Right renal pelvis (tissue), 4 donors: ENCODE measurements at regions not wholly inside any gene's neighbourhood (a gene's known extent, or its start where the extent isn't known, plus 50 kb on each side); places are given as distances from the start of the nearest gene placed in this dataset.
"Not testable (repeated sequence)": the region's sequence is repeated elsewhere in the genome, so short reads cannot be mapped to it uniquely, and the experiment has no call there.

Source experiments
- DNase-seq, 4 donors: peaks; one replicate each; pipeline ENCODE4 v3.0.0-alpha.2; 2013; ENCODE audit warnings: low read depth in 4 of 4, low spot score in 3 of 4, missing footprints in 1 of 4

DNA sequence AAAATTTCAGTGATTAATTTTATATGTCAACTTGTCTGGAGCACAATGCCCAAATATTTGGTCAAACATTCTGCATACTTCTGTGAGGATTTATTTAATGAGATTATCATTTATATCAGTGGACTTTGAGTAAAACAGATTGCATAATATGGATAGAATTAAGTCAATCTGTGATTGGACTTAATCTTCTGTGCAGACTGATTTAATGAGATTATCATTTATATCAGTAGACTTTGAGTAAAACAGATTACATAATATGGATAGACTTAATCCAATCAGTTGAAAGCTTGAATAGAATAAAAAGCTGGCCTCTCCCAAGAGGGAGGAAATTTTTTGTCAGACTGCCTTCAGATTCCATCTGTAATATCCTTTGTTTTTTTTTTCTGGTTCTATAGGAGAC lies 1413.2 kb downstream of the LRFN5 start:
- DNase-seq = no peak

DNA sequence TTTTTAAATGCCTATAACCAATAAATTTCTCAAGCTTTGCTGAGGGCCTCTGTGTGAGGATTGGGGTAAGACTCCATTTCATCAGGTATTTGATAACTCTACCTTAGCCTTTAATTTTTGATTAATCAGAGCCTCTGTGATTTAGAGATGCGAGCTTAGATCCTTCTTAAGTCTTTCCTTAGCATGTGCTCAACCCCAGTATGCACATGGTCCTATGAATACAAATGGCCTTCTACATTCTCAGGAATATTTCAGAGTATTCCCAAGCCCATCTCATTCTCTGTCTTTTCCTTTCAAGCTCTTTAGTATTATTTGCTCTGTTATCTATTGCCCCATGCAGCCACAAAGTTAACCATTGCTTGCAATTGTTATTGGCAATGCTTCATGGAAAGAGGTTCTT lies 1407.7 kb downstream of the LRFN5 start:
- DNase-seq = no peak

DNA sequence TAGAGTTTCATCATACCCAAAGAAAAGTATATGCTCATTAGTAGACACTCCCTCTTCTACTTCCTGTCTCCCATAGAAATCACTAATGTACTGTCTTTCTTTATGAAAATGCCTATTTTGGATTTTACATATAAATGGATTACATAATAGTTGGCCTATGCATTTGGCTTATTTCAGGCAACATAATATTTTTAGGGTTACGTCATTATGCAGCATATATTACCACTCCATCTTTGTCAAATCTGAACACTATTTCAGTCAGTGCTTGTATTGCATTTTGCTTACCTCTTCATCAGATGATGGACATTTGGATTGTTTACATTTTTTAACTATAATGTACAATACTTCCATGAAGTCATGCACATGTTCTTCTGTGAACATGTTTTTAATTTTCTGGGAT lies 1406.1 kb downstream of the LRFN5 start:
- DNase-seq = no peak

- DNase-seq = no peak
Measured at GRCh38 chr14:43005807-43006206, 1399.1 kb downstream of the LRFN5 start.

DNA sequence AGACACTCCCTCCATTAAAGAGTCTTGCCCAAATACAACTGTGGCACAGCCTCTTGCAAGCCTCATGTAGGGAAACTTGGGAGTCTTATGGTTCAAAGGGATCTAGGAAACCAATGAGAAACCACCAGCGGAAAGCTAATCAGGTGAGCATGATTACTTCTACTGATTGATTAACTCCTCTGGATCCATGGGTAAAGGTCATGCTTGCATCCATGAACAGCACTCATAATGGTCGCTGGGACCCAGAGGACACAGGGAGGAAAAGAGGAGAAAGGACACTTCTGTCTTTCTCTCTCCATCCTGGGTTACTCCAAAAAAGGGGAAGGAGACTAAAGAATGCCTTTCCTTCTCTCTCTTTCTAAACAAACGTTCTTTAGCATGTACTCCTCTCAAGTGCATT lies 1397.2 kb downstream of the LRFN5 start:
- DNase-seq = no peak

DNA sequence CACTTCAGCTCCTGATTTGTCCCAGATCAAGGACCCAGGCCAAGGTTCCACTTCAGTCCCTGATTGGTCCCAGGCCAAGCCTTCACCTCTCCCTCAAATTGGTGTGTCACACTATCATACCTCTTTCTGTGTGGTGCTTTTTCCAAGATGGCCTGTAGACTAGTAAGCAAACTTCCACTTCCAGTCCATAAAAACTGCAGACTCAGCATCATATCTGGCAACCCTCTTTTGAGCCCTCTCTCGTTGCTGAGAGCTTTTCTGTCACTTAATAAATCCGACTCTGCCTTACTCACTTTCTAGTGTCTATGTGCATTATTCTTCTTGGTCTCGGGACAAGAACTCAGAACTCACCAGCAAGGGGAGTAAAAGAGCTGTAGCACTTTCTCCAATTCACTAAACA lies 1395.1 kb downstream of the LRFN5 start:
- no peak for DNase-seq

DNA sequence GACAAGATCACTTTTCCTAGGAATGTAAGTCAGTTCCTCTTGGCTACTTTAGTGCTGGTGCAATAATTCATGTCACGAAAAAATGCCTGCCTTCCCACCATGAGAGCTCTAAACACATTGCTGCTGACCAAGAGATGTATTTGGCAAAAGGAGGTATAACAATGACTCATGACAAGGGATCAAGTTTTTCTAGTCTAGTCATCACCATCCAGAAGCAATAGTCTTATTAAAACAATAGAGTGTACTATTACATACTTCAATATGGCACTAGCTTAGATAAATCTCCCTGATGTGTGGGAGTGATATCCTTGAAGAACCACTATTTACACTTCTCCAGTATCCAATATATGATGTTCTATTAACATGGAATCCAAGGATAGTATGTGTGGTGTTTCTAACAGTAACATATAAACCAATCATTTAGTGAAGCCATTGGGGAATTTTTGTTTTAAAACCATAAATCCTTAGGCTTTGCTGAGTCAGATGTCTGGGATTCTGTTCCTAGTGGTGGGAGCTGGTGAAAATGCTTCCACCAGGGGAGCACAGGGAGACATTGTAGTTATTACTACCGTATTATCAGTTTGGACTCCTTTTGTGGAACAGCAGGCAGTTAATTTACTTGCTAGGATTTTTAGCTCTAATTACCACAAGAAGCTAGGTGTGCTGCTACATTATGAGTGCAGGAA lies 1387.5 kb downstream of the LRFN5 start:
- DNase-seq = no peak

GRCh38 chr14:42992930-42993329 lies 1386.3 kb downstream of the LRFN5 start:
- DNase-seq = no peak

GRCh38 chr14:42980419-42980818 lies 1373.7 kb downstream of the LRFN5 start:
- no peak for DNase-seq

- not testable (repeated sequence) for DNase-seq
Measured at GRCh38 chr14:42973171-42973570, 1366.5 kb downstream of the LRFN5 start.

GRCh38 chr14:42965512-42965911 lies 1358.8 kb downstream of the LRFN5 start:
- DNase-seq = no peak

DNA sequence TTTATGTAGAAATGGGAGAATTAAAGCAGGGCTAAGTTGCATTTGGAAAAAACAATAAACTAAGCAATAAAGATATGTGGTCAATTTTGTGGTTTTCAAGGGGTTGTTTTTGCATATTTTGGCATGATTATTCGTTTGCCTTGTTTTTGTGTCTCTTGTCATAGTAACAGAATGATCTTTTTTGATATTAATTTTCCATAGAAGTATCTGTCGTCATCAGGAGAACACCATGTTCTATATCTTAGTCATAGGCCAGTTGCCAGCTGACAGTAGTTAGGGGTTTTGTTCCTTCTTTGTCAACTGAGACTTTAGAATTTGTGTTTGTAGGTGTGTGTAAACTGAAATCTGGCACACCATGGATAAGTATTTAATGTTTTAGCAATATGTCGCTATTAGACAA lies 1354.8 kb downstream of the LRFN5 start:
- no peak for DNase-seq

- no peak for DNase-seq
Measured at GRCh38 chr14:42950363-42950762, 1343.7 kb downstream of the LRFN5 start.

DNA sequence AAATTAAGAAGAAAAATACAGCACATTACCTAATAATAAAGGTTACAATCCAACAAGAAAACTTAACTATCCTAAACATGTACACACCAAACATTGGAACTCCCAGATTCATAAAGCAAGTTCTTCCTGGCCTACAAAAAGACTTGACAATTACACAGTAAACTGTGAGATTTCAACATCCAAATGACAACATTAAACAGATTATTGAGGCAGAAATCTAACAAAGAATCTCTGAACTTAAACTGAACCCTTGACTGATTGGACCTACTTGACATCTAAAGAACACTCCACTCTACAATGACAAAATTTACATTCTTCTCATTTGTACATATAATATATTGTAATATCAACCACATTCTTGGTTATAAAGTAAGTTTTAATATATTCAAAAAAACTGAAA lies 1341.3 kb downstream of the LRFN5 start:
- DNase-seq = no peak

DNA sequence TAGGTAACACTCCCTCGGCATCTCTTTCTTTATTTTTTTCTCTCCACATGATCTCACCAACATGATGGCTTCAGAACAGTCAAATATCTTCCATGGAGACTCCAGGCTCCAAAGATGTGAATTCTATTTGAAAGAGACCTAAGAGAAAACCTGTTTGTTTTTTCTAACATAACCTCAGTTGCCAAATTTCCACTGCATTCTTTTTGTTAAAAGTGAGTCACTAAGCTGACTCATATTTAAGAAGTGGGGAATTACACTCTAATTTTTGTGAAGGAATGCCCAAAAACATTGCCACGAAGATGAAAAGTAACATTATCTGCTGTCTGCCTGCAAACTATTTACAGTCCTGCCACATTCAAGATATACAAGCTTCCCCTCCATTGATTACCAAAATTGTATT lies 1337.6 kb downstream of the LRFN5 start:
- DNase-seq = no peak

GRCh38 chr14:42931308-42931707 lies 1324.6 kb downstream of the LRFN5 start:
- DNase-seq = no peak

- DNase-seq = peak; percentile 14 to 54 (median 30)
Measured at GRCh38 chr14:42929806-42930480, 1323.3 kb downstream of the LRFN5 start.

DNA sequence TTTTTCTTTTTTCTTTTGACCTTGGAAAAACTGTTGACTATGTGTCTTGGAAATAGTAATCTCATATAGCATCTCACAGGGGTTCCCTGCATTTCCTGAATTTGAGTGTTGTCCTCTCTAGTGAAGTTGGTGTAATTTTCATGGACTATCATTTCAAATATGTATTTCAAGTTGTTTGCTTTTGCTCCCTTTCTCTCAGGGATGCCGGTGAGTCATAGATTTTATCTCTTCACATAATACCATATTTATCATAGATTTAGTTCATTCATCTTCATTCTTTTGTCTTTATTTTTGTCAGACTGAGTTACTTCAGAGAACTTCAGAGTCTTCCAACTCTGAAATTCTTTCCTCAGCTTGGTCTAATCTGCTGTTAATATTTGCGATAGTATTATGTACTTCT lies 1320.6 kb downstream of the LRFN5 start:
- no peak for DNase-seq

DNA sequence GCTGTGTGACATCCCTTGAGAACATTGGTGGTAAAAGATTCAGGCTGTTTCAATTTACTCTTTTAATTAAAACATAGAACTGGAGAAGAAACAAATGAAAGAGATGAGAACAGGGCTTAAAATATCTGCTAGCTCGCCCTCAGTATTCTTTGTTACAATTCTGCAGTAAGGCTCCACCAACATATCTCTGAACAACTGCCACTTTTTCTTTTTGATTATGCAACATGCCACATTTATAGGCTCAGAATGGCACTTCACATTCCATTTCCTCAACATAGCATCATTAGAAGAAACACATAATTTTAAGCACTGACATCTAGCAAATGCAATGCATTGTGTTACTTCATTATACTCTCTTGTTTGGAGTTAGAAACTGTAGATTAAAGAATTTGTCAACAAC lies 1315.2 kb downstream of the LRFN5 start:
- DNase-seq = no peak

DNA sequence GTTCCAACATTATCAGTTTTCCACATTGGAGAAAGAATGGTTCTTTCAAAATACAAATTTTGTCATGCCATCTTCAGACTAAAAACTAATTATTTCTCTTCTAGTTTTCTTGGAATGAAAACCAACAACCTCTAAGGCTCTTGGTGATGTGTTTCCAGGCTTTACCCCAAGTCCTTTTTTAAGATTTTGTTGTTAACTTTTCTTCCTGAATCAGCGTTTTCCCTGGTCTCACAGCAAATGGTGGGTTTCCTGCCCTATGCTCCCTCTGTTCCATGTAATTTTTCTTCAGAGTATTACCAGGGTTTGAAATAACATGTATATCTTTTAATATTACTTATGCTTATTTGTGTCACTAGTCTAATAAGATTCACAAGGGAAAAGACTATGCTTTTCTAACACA lies 1311.9 kb downstream of the LRFN5 start:
- DNase-seq = no peak

GRCh38 chr14:42911642-42912041 lies 1305.0 kb downstream of the LRFN5 start:
- no peak for DNase-seq

DNA sequence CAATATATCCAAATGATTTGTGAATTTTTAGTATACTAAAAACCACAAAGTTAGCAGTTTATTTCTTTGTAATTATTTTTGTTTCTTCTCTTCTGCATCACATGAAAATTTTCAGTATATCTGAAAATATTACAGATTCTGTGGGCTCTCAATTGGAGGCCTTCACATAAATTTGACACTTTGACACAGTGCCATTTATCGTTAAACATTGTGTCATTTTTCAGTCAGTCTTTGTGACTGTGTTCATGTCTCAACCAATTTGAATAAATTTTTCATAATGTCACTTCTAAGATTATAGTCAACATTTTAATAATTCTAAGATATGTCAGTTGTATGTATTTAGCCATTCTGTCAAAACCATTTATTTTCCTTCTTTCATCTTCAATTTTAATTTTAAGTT lies 1303.0 kb downstream of the LRFN5 start:
- DNase-seq = no peak

GRCh38 chr14:42893183-42893582 lies 1286.5 kb downstream of the LRFN5 start:
- DNase-seq = no peak
